HFFc6 (cell line): ENCODE measurements at regions not wholly inside any gene's neighbourhood (a gene's known extent, or its start where the extent isn't known, plus 50 kb on each side); places are given as distances from the start of the nearest gene placed in this dataset.

Experiments
- DNase-seq: peaks from one replicate; pipeline ENCODE4 v3.0.0-alpha.2; 2018
- H3K27ac Mint-ChIP-seq: 2 replicates; pipeline ENCODE4 v1.8.0; 2020; ENCODE audit warnings: mild to moderate bottlenecking, mixed read lengths
- H3K27me3 Mint-ChIP-seq: 2 replicates; pipeline ENCODE4 v1.8.0; 2021; ENCODE audit warnings: mild to moderate bottlenecking, moderate library complexity, mixed read lengths; ENCODE audit not compliant: insufficient read depth
- H3K36me3 Mint-ChIP-seq: 2 replicates; pipeline ENCODE4 v1.8.0; 2021; ENCODE audit warnings: low read depth, mixed read lengths
- H3K4me1 Mint-ChIP-seq: 2 replicates; pipeline ENCODE4 v1.8.0; 2020; ENCODE audit warnings: low read depth, mixed read lengths
- H3K4me3 Mint-ChIP-seq: 2 replicates; pipeline ENCODE4 v1.8.0; 2020; ENCODE audit warnings: mild to moderate bottlenecking, moderate library complexity, mixed read lengths
- H3K9me3 Mint-ChIP-seq: 2 replicates; pipeline ENCODE4 v1.8.0; 2020; ENCODE audit warnings: mild to moderate bottlenecking, mixed read lengths
- CTCF ChIP-seq: fragments of 200-600 bp; sonication (generic); IDR thresholded peaks from 2 replicates; pipeline ENCODE4 v1.5.0; 2021; ENCODE audit warnings: antibody characterized with exemption, mild to moderate bottlenecking

GRCh38 chr1:201720522-201720844, 108.5 kb upstream of the IPO9 start:
- Mint-ChIP-seq H3K9me3 (no peaks in the 10 kb centered on the region), H3K4me1 (peaks cover 87% of the 10 kb centered on the region), H3K27me3 (peaks cover 10% of the 10 kb centered on the region), H3K4me3 (peak overlapping the region; percentile 61), H3K36me3 (peaks cover 36% of the 10 kb centered on the region), H3K27ac (peak overlapping the region; percentile 98)
- no peak for TF ChIP-seq CTCF
- no peak for DNase-seq

GRCh38 chr1:201721082-201722049, 107.6 kb upstream of the IPO9 start:
- no peak for TF ChIP-seq CTCF
- Mint-ChIP-seq H3K4me1 (peaks cover 79% of the 10 kb centered on the region), H3K27me3 (peaks cover 10% of the 10 kb centered on the region), H3K4me3 (peak overlapping the region; percentile 51), H3K27ac (peak overlapping the region; percentile 98), H3K36me3 (peaks cover 36% of the 10 kb centered on the region), H3K9me3 (no peaks in the 10 kb centered on the region)
- peak; percentile 86 for DNase-seq

GRCh38 chr1:201724039-201724765, 104.8 kb upstream of the IPO9 start:
- DNase-seq, result no peak
- TF ChIP-seq CTCF, result no peak
- Mint-ChIP-seq H3K36me3 (peaks cover 22% of the 10 kb centered on the region), H3K4me3 (peak overlapping the region; percentile 24), H3K9me3 (no peaks in the 10 kb centered on the region), H3K4me1 (peaks cover 80% of the 10 kb centered on the region), H3K27ac (peak overlapping the region; percentile 81), H3K27me3 (peaks cover 8% of the 10 kb centered on the region)

- H3K27ac Mint-ChIP-seq, result peak overlapping the region; percentile 81
- H3K4me3 Mint-ChIP-seq, result no peak overlapping the region; the same call in 1 of the 2 replicates
- no peaks in the 10 kb centered on the region for H3K9me3 Mint-ChIP-seq
- H3K36me3 Mint-ChIP-seq, result peaks cover 17% of the 10 kb centered on the region
- peaks cover 76% of the 10 kb centered on the region for H3K4me1 Mint-ChIP-seq
- no peak for DNase-seq
- H3K27me3 Mint-ChIP-seq, result peaks cover 4% of the 10 kb centered on the region
- no peak for TF ChIP-seq CTCF
Observed at GRCh38 chr1:201724766-201725118, 104.2 kb upstream of the IPO9 start.

GRCh38 chr1:201726700-201727099, 102.3 kb upstream of the IPO9 start:
- Mint-ChIP-seq H3K9me3 (no peaks in the 10 kb centered on the region), H3K4me1 (peaks cover 76% of the 10 kb centered on the region), H3K27ac (peak overlapping the region; percentile 19; the same call in 1 of the 2 replicates), H3K36me3 (peaks cover 17% of the 10 kb centered on the region), H3K27me3 (peaks cover 5% of the 10 kb centered on the region), H3K4me3 (no peak overlapping the region)
- TF ChIP-seq CTCF, result no peak
- DNase-seq, result no peak
